ENCODE measurements at regions not wholly inside any gene's neighbourhood (a gene's known extent, or its start where the extent isn't known, plus 50 kb on each side); places are given as distances from the start of the nearest gene placed in this dataset.

DNA sequence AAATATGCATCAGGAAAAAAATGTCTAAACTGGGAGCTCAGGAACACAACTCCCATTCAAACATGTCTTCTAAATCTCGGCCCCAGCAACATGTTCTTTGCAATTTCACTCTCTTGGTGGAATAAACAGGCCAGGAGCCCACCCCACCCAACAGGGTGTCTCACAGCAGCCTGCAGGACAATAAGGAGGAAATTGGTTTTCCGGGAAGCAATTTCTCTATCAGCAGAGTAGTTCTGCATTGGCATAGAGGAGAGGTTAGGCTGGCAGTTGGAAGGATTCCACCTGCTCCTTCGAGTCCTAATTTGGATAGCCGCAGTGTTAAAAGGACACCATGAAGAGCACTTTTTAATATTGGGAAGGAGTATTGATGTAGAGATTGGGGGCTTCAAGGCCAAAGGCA, 55.9 kb upstream of the BARX2 start:
- 83% methylated on average over 4 of the region's 4 CpGs; no CpG with 5 or more reads in 1 of the 2 experiments for WGBS, 2 experiments (ENCODE audit: extremely low coverage in 1 of 2, insufficient coverage in 1 of 2, insufficient read length in 1 of 2, insufficient replicate concordance in 2 of 2, low coverage in 1 of 2, low lambda C conversion rate in 2 of 2, missing lambda C conversion rate in 1 of 2)
- Histone ChIP-seq H3K4me1 (replicated peaks in 1 of 4; ENCODE audit: control insufficient read depth in 3 of 4, insufficient read depth in 4 of 4, low read length in 3 of 4) (peaks cover 0 to 16% (median 10%) of the 10 kb centered on the region in 4 experiments; a peak in 6 of 7 replicates), H3K18ac (ENCODE audit: extremely low read depth, low read length) (no peak overlapping the region), H3K36me3 (ENCODE audit: control insufficient read depth in 2 of 4, insufficient read depth in 4 of 4, low read length in 3 of 4) (no peaks in the 10 kb centered on the region), H4K20me1 (replicated peaks in 1 of 2; ENCODE audit: control insufficient read depth in 1 of 2, insufficient read depth in 2 of 2, low read length in 2 of 2) (no peaks in the 10 kb centered on the region), H3K27ac (ENCODE audit: low read depth, low read length) (no peak overlapping the region), H2AFZ (ENCODE audit: low read length) (no peak overlapping the region), H3K4me2 (ENCODE audit: insufficient read depth in 1 of 2, low read depth in 2 of 2, low read length in 2 of 2) (no peak overlapping the region), H3K14ac (ENCODE audit: insufficient read length) (no peak overlapping the region), H3K4ac (replicated peaks; ENCODE audit: insufficient read length, low read depth, low read length) (no peak overlapping the region), H3K23ac (ENCODE audit: insufficient read length) (no peak overlapping the region), H2BK12ac (ENCODE audit: low read depth, low read length) (no peak overlapping the region), H3K79me2 (ENCODE audit: control insufficient read depth in 1 of 2, insufficient read depth in 2 of 2, low read length in 2 of 2) (no peaks in the 10 kb centered on the region), H3K23me2 (ENCODE audit: low read depth, low read length) (no peaks in the 10 kb centered on the region; the same call in 1 of the 2 replicates), H3K27me3 (replicated peaks in 1 of 4; ENCODE audit: control insufficient read depth in 3 of 4, extremely low read depth in 1 of 4, insufficient read depth in 3 of 4, low read length in 3 of 4) (peaks cover 0 to 2% (median 0%) of the 10 kb centered on the region in 4 experiments; a peak in 1 of 7 replicates), H3K56ac (replicated peaks; ENCODE audit: insufficient read length, low read depth, low read length) (no peak overlapping the region), H4K5ac (ENCODE audit: insufficient read length, low read depth, low read length) (no peak overlapping the region), H3K4me3 (ENCODE audit: extremely low read depth in 1 of 4, insufficient read depth in 2 of 4, low read depth in 3 of 4, low read length in 4 of 4) (no peak overlapping the region), H2BK5ac (ENCODE audit: low read depth, low read length) (no peak overlapping the region), H4K91ac (replicated peaks; ENCODE audit: insufficient read length, low read length) (no peak overlapping the region), H3K9me3 (ENCODE audit: insufficient read depth in 2 of 2, low read depth in 1 of 2, low read length in 1 of 2) (no peaks in the 10 kb centered on the region), H3K79me1 (ENCODE audit: low read depth, low read length) (no peaks in the 10 kb centered on the region), H3K9ac (replicated peaks in 1 of 4; ENCODE audit: extremely low read depth in 1 of 4, low read depth in 3 of 4, low read length in 3 of 4) (no peak overlapping the region), H2BK20ac (ENCODE audit: low read length) (no peak overlapping the region), H2AK5ac (ENCODE audit: low read depth, low read length) (no peak overlapping the region), H4K8ac (ENCODE audit: extremely low read depth, insufficient read depth, low read length) (no peak overlapping the region), H2BK15ac (ENCODE audit: low read length) (no peak overlapping the region), H2BK120ac (replicated peaks; ENCODE audit: low read depth, low read length) (no peak overlapping the region)
- DNase-seq (ENCODE audit: low read depth in 1 of 2, low spot score in 2 of 2) (peak in 1 of 2 experiments; percentile 41), FAIRE-seq (no peak)
- ChIA-PET POLR2A (ENCODE audit: partially characterized antibody) (no interaction called here), CTCF (ENCODE audit: partially characterized antibody) (interaction anchor here (0.6 to 10.7 kb wide), 5 partner anchors 10 to 591 kb away, joined by 3 to 88 read pairs (median 5); no protein-coding TSS in a partner anchor)
- TF ChIP-seq, protein P1, sequence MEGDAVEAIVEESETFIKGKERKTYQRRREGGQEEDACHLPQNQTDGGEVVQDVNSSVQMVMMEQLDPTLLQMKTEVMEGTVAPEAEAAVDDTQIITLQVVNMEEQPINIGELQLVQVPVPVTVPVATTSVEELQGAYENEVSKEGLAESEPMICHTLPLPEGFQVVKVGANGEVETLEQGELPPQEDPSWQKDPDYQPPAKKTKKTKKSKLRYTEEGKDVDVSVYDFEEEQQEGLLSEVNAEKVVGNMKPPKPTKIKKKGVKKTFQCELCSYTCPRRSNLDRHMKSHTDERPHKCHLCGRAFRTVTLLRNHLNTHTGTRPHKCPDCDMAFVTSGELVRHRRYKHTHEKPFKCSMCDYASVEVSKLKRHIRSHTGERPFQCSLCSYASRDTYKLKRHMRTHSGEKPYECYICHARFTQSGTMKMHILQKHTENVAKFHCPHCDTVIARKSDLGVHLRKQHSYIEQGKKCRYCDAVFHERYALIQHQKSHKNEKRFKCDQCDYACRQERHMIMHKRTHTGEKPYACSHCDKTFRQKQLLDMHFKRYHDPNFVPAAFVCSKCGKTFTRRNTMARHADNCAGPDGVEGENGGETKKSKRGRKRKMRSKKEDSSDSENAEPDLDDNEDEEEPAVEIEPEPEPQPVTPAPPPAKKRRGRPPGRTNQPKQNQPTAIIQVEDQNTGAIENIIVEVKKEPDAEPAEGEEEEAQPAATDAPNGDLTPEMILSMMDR (IDR thresholded peaks at IDR 0.05; ENCODE audit: control extremely low read depth in 1 of 3, insufficient read depth in 1 of 3, low read depth in 1 of 3, low read length in 3 of 3), result no peak
- TF ChIP-seq EP300 (IDR thresholded peaks at IDR 0.05; ENCODE audit: borderline replicate concordance in 1 of 2, low read depth in 2 of 2, low read length in 2 of 2) (no peak), TCF12 (IDR thresholded peaks at IDR 0.05; ENCODE audit: low read depth, low read length) (no peak), HDAC2 (IDR thresholded peaks at IDR 0.05; ENCODE audit: borderline replicate concordance in 1 of 2, low read depth in 2 of 2, low read length in 2 of 2) (no peak), RAD21 (IDR thresholded peaks at IDR 0.05 in 1 of 2, conservative IDR thresholded peaks at IDR 0.05 in 1 of 2; ENCODE audit: low read depth in 2 of 2, low read length in 2 of 2) (no peak), HDAC6 (IDR thresholded peaks at IDR 0.05; ENCODE audit: low read depth, low read length) (no peak), SP4 (IDR thresholded peaks at IDR 0.05; ENCODE audit: low read length) (no peak), FOSL1 (IDR thresholded peaks at IDR 0.05; ENCODE audit: insufficient read depth, low read depth, low read length) (no peak), CREB1 (IDR thresholded peaks at IDR 0.05) (no peak), GABPA (IDR thresholded peaks at IDR 0.05; ENCODE audit: borderline replicate concordance, insufficient read depth, low read length) (no peak), POLR2AphosphoS5 (IDR thresholded peaks at IDR 0.05; ENCODE audit: low read depth, low read length) (no peak), BACH1 (IDR thresholded peaks at IDR 0.05; ENCODE audit: low read length) (no peak)

All from H1 (cell line).